ENCODE measurements at regions not wholly inside any gene's neighbourhood (a gene's known extent, or its start where the extent isn't known, plus 50 kb on each side); places are given as distances from the start of the nearest gene placed in this dataset.

GRCh38 chr1:186730951-186731729 is 50.9 kb upstream of the PTGS2 start:
- H3K27ac ChIP-seq (ENCODE audit: insufficient read depth, low read length) = no peak overlapping the region
- H3K9ac ChIP-seq (ENCODE audit: low read depth, low read length) = no peak overlapping the region
- no peak overlapping the region for H4K8ac ChIP-seq (ENCODE audit: low read depth in 2 of 2, low read length in 2 of 2)
- TF ChIP-seq ELK1 (IDR thresholded peaks at IDR 0.05; ENCODE audit: borderline replicate concordance, low read depth, low read length) (no peak), SMC3 (IDR thresholded peaks at IDR 0.05; ENCODE audit: low read depth, low read length) (no peak), MAFK (IDR thresholded peaks at IDR 0.05; ENCODE audit: low read depth, low read length) (no peak), FOS (IDR thresholded peaks at IDR 0.05; ENCODE audit: low read depth, low read length) (no peak), RAD21 (IDR thresholded peaks at IDR 0.05; ENCODE audit: low read length) (no peak), MXI1 (IDR thresholded peaks at IDR 0.05; ENCODE audit: borderline replicate concordance, low read depth, low read length) (no peak), RFX5 (IDR thresholded peaks at IDR 0.05; ENCODE audit: low read depth, low read length) (no peak), POLR2A (IDR thresholded peaks at IDR 0.05; ENCODE audit: low read depth, low read length) (no peak), CHD1 (IDR thresholded peaks at IDR 0.05; ENCODE audit: low read depth, low read length) (no peak), BHLHE40 (IDR thresholded peaks at IDR 0.05; ENCODE audit: low read depth, low read length) (no peak), CTCF (conservative IDR thresholded peaks at IDR 0.05; ENCODE audit: low read depth, low read length) (no peak), NFE2L2 (IDR thresholded peaks at IDR 0.05; ENCODE audit: low read depth, low read length) (no peak)
- H3K14ac ChIP-seq (replicated peaks; ENCODE audit: low read depth, low read length) = no peak overlapping the region
- BruUV-seq (replicated peaks) = no TSS peak
- no peak overlapping the region for H3K4ac ChIP-seq (ENCODE audit: low read depth, low read length)
- no peak for ATAC-seq (ENCODE audit: low read depth)
- no peak overlapping the region for H2BK20ac ChIP-seq (ENCODE audit: low read depth, low read length)
- H3K9me3 ChIP-seq (ENCODE audit: control insufficient read depth, insufficient read depth, low read length) = no peaks in the 10 kb centered on the region
- H3K79me1 ChIP-seq (ENCODE audit: low read depth in 1 of 2, low read length in 2 of 2) = no peaks in the 10 kb centered on the region
- no peak overlapping the region for H3K4me3 ChIP-seq (ENCODE audit: insufficient read depth, low read depth, low read length)
- H3K56ac ChIP-seq (ENCODE audit: extremely low read depth, insufficient read depth, low read length) = no peak overlapping the region
- intact Hi-C loops (cut with micrococcal nuclease) (no loop called here), dilution Hi-C loops (cut with HindIII; ENCODE audit: low sequenced_read_pairs, unreplicated experiment) (no loop called here), in situ Hi-C loops (cut with MboI; ENCODE audit: low sequenced_read_pairs) (no loop called here)
- no peak overlapping the region for H3K4me2 ChIP-seq (ENCODE audit: low read depth, low read length)
- H4K5ac ChIP-seq (ENCODE audit: low read depth, low read length) = no peak overlapping the region
- ChIA-PET CTCF (interaction anchor here (0.6 kb wide), 2 partner anchors 8 to 17 kb away, joined by 3 to 5 read pairs; no protein-coding TSS in a partner anchor), POLR2A (ENCODE audit: unreplicated experiment) (no interaction called here)
- no peaks in the 10 kb centered on the region for H3K9me1 ChIP-seq (ENCODE audit: insufficient read depth, low read length)
- H3K18ac ChIP-seq (ENCODE audit: low read depth, low read length) = no peak overlapping the region
- no peaks in the 10 kb centered on the region for H3K4me1 ChIP-seq (ENCODE audit: control insufficient read depth, insufficient read depth, low read length)
- H2BK15ac ChIP-seq (ENCODE audit: low read depth, low read length) = no peak overlapping the region
- no peak overlapping the region for H2AK9ac ChIP-seq (replicated peaks; ENCODE audit: low read depth, low read length, poor library complexity)
- H3K27me3 ChIP-seq (ENCODE audit: control insufficient read depth, insufficient read depth, low read length) = no peaks in the 10 kb centered on the region
- H4K91ac ChIP-seq (ENCODE audit: insufficient read depth, low read depth, low read length) = no peak overlapping the region
- no peak for DNase-seq
- WGBS, 2 experiments (ENCODE audit: extremely low coverage in 2 of 2, insufficient read length in 1 of 2) = no CpG with 5 or more reads among the region's 2 CpGs
- no peak overlapping the region for H2AK5ac ChIP-seq (ENCODE audit: low read depth, low read length)
- H2BK5ac ChIP-seq (ENCODE audit: low read depth, low read length, poor library complexity, severe bottlenecking) = no peak overlapping the region
- H2AFZ ChIP-seq (replicated peaks; ENCODE audit: low read length, poor library complexity) = no peak overlapping the region
- H3K36me3 ChIP-seq (ENCODE audit: control insufficient read depth, insufficient read depth, low read length) = no peaks in the 10 kb centered on the region
- no peak overlapping the region for H2BK120ac ChIP-seq (ENCODE audit: low read depth, low read length)
- H3K23ac ChIP-seq (ENCODE audit: low read depth, low read length) = no peak overlapping the region
- H4K20me1 ChIP-seq (ENCODE audit: insufficient read depth, low read length) = no peaks in the 10 kb centered on the region
